ENCODE measurements at regions not wholly inside any gene's neighbourhood (a gene's known extent, or its start where the extent isn't known, plus 50 kb on each side); places are given as distances from the start of the nearest gene placed in this dataset.

- TF ChIP-seq ZNF462 (CRISPR knock-in tag; IDR thresholded peaks at IDR 0.05) (no peak), JUNB (IDR thresholded peaks at IDR 0.05; ENCODE audit: unreplicated experiment) (no peak), POLR2AphosphoS5 (IDR thresholded peaks at IDR 0.05; ENCODE audit: low read depth) (no peak), ETS1 (IDR thresholded peaks at IDR 0.05) (no peak)
Observed at GRCh38 chr9:73371801-73372200, 220.1 kb downstream of the ANXA1 start (continued).

GRCh38 chr9:73380411-73380810 is 228.7 kb downstream of the ANXA1 start:
- H3K4me2 ChIP-seq, result no peak overlapping the region
- ATAC-seq, result no peak
- no peak overlapping the region for H3K27ac ChIP-seq (ENCODE audit: low read depth)
- no peak overlapping the region for H3K4me3 Mint-ChIP-seq
- H3K27me3 Mint-ChIP-seq (ENCODE audit: insufficient read depth, low read depth, poor library complexity), result no peaks in the 10 kb centered on the region
- TF ChIP-seq EZH2phosphoT487 (IDR thresholded peaks at IDR 0.05; ENCODE audit: unreplicated experiment) (no peak), POLR2AphosphoS5 (IDR thresholded peaks at IDR 0.05; ENCODE audit: low read depth) (no peak)
- H3K4me3 ChIP-seq, result no peak overlapping the region
- peaks cover 7% of the 10 kb centered on the region; the same call in 2 of the 3 replicates for H3K4me1 Mint-ChIP-seq
- H2AFZ ChIP-seq, result no peak overlapping the region
- no peaks in the 10 kb centered on the region for H3K36me3 ChIP-seq (ENCODE audit: insufficient read depth)
- H3K4me1 ChIP-seq (ENCODE audit: insufficient read depth), result no peaks in the 10 kb centered on the region
- no peaks in the 10 kb centered on the region for H3K27me3 ChIP-seq (ENCODE audit: insufficient read depth)
- H3K79me2 ChIP-seq (replicated peaks; ENCODE audit: insufficient read depth), result no peaks in the 10 kb centered on the region
- H4K20me1 ChIP-seq (replicated peaks; ENCODE audit: insufficient read depth), result no peaks in the 10 kb centered on the region
- no peaks in the 10 kb centered on the region for H3K9me3 Mint-ChIP-seq
- H3K36me3 Mint-ChIP-seq (ENCODE audit: low read depth), result no peaks in the 10 kb centered on the region
- no peak for DNase-seq (ENCODE audit: low spot score)
- H3F3A ChIP-seq (replicated peaks; ENCODE audit: low read depth), result no peaks in the 10 kb centered on the region
- H3K9me2 ChIP-seq (ENCODE audit: insufficient read depth), result peaks cover 5% of the 10 kb centered on the region; the same call in 1 of the 2 replicates
- no peak overlapping the region for H3K27ac Mint-ChIP-seq
